ENCODE measurements at regions not wholly inside any gene's neighbourhood (a gene's known extent, or its start where the extent isn't known, plus 50 kb on each side); places are given as distances from the start of the nearest gene placed in this dataset.

DNA sequence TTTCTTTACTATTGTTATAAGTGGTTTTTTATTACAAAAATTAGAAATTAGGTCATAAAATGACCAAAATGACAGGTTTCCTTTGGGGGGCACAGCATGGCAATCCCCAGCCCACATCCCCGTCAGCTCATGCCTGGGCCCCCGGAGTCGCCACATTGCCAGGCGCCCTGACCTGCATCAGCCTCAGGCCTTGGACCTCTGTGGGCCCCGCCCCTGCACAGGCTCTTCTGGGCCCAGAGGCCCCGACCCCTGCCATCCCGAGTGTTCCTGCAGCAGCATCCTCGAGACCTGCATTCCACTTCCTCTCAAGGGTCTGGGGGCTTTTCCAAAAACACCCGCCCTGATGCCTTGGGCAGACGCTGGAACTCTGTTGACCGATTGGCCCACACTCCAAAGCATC is 391.1 kb upstream of the MGMT start:
- Histone ChIP-seq H3K27me3 (ENCODE audit: control insufficient read depth, insufficient read depth, low read length) (no peaks in the 10 kb centered on the region), H3K4me3 (ENCODE audit: low read depth, low read length) (no peak overlapping the region), H3K36me3 (ENCODE audit: control insufficient read depth, insufficient read depth, low read length) (no peaks in the 10 kb centered on the region)
- TF ChIP-seq, protein P1, sequence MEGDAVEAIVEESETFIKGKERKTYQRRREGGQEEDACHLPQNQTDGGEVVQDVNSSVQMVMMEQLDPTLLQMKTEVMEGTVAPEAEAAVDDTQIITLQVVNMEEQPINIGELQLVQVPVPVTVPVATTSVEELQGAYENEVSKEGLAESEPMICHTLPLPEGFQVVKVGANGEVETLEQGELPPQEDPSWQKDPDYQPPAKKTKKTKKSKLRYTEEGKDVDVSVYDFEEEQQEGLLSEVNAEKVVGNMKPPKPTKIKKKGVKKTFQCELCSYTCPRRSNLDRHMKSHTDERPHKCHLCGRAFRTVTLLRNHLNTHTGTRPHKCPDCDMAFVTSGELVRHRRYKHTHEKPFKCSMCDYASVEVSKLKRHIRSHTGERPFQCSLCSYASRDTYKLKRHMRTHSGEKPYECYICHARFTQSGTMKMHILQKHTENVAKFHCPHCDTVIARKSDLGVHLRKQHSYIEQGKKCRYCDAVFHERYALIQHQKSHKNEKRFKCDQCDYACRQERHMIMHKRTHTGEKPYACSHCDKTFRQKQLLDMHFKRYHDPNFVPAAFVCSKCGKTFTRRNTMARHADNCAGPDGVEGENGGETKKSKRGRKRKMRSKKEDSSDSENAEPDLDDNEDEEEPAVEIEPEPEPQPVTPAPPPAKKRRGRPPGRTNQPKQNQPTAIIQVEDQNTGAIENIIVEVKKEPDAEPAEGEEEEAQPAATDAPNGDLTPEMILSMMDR (IDR thresholded peaks at IDR 0.05; ENCODE audit: insufficient read depth, low read length, poor library complexity, severe bottlenecking) = no peak
- DNase-seq (ENCODE audit: low read depth) = no peak

DNA sequence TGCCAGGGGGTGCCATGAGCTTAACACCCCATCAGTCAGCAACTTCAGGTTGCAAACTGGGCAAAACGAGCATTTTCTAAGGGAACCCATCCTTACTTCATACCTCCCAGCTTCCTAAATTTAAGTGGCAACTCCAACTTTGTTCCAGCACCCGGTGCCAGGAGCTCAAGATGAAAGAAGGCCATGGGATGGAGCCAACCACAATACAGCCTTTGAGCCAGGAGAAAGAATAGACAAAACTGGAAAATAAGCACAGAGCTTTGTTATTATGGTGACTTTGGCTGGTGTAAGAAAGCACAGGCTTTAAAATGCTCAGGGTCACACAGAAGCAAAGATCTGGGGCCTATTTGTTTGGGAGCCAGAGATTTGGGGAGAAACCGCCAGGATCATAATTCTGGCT is 388.7 kb upstream of the MGMT start:
- TF ChIP-seq, protein P1 (IDR thresholded peaks at IDR 0.05; ENCODE audit: insufficient read depth, low read length, poor library complexity, severe bottlenecking) = no peak
- Histone ChIP-seq H3K36me3 (ENCODE audit: control insufficient read depth, insufficient read depth, low read length) (no peaks in the 10 kb centered on the region), H3K27me3 (ENCODE audit: control insufficient read depth, insufficient read depth, low read length) (no peaks in the 10 kb centered on the region), H3K4me3 (ENCODE audit: low read depth, low read length) (no peak overlapping the region)
- no peak for DNase-seq (ENCODE audit: low read depth)

DNA sequence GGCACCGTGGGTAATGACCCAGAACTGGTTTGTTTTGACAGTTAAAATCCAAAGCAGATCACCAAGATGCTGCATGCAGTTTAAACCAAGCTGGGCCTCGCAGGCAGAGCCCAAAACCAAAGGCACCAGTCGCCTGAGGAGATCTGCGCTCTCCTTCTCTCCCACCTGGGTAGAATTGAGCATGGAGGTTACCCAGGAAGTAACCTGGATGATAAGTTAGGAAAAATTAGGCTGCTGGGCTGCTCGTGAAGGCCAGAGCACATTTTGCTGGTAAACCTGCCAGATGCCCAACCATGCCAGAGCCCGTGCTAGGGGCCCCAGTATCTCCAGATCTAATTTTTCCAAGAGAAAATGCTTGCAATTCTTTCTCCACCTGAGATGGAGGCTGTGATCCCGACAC is 388.3 kb upstream of the MGMT start:
- DNase-seq (ENCODE audit: low read depth) = no peak
- Histone ChIP-seq H3K4me3 (ENCODE audit: low read depth, low read length) (no peak overlapping the region), H3K27me3 (ENCODE audit: control insufficient read depth, insufficient read depth, low read length) (no peaks in the 10 kb centered on the region), H3K36me3 (ENCODE audit: control insufficient read depth, insufficient read depth, low read length) (no peaks in the 10 kb centered on the region)
- TF ChIP-seq, protein P1 (IDR thresholded peaks at IDR 0.05; ENCODE audit: insufficient read depth, low read length, poor library complexity, severe bottlenecking) = no peak

DNA sequence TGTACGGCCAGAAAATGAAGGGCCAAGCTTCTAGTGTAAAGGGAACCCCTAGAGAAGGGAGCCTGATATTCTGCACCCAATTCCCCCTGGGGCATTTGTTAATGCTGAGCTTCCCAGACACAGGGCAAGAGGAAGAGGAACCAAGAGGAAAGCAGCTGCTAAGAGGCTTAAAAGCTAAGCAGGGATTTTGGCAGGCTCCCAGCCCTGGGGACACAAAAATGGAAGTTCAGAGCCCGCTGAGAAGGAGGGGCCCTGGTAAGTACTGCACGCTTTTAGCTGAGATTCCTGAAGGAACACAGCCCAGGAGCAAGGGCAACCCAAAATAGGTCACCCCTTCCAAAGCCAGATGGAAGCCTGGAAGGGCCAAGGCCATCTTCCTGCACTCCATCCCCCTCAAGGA is 387.3 kb upstream of the MGMT start:
- H3K27me3 ChIP-seq (ENCODE audit: control insufficient read depth, insufficient read depth, low read length) = no peaks in the 10 kb centered on the region
- TF ChIP-seq, protein P1 (IDR thresholded peaks at IDR 0.05; ENCODE audit: insufficient read depth, low read length, poor library complexity, severe bottlenecking) = no peak
- H3K4me3 ChIP-seq (ENCODE audit: low read depth, low read length) = no peak overlapping the region
- no peaks in the 10 kb centered on the region for H3K36me3 ChIP-seq (ENCODE audit: control insufficient read depth, insufficient read depth, low read length)
- no peak for DNase-seq (ENCODE audit: low read depth)

DNA sequence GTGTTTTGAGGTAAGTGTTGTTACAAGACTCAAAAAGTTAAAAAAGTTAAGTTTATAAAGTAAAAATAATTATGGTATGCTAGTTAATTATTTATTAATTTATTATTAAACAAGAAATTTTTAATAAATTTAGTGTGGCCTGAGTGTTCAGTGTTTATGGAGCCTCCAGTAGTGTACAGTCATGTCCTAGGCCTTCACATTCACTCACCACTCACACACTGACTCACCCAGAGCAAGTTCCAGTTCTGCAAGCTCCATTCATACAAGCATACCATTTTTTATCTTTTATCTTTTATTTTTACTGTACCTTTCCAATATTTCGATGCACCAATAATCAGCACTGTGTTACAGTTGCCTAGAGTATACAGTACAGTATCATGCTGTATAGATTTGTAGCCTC is 381.2 kb upstream of the MGMT start:
- Histone ChIP-seq H3K27me3 (ENCODE audit: control insufficient read depth, insufficient read depth, low read length) (no peaks in the 10 kb centered on the region), H3K36me3 (ENCODE audit: control insufficient read depth, insufficient read depth, low read length) (no peaks in the 10 kb centered on the region), H3K4me3 (ENCODE audit: low read depth, low read length) (no peak overlapping the region)
- DNase-seq (ENCODE audit: low read depth) = no peak
- TF ChIP-seq, protein P1 (IDR thresholded peaks at IDR 0.05; ENCODE audit: insufficient read depth, low read length, poor library complexity, severe bottlenecking) = no peak

DNA sequence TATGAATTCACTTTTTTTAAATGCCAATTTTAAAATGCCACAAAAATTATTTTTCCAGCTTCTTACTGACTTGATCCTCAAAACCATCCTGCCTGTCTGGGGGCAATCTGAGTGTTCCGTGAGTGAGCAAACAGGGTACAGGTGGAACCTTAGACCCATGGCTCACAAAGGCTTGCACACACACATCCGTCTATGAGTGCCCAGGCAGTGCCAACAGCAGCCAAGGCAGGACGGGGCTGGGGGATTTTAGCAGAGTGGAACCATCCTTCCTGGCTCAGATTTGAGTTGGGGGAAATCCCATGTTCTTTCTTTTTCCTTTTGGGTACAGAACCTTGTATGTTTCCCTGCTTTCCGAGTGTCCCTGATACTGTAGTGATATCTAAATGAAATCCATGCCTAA is 377.7 kb upstream of the MGMT start:
- DNase-seq (ENCODE audit: low read depth) = no peak
- TF ChIP-seq, protein P1 (IDR thresholded peaks at IDR 0.05; ENCODE audit: insufficient read depth, low read length, poor library complexity, severe bottlenecking) = no peak
- Histone ChIP-seq H3K27me3 (ENCODE audit: control insufficient read depth, insufficient read depth, low read length) (no peaks in the 10 kb centered on the region), H3K36me3 (ENCODE audit: control insufficient read depth, insufficient read depth, low read length) (no peaks in the 10 kb centered on the region), H3K4me3 (ENCODE audit: low read depth, low read length) (no peak overlapping the region)

Measured in kidney epithelial cell (primary cell).